HG03565 (cell line): ENCODE measurements at regions not wholly inside any gene's neighbourhood (a gene's known extent, or its start where the extent isn't known, plus 50 kb on each side); places are given as distances from the start of the nearest gene placed in this dataset.
"Not testable (repeated sequence)": the region's sequence is repeated elsewhere in the genome, so short reads cannot be mapped to it uniquely, and the experiment has no call there.

Source experiments
- ATAC-seq: cut with Tn5 transposase; IDR thresholded peaks from one replicate; pipeline ENCODE4 v1.9.1; 2021; ENCODE audit warnings: mild to moderate bottlenecking, moderate library complexity; ENCODE audit not compliant: unreplicated experiment

- ATAC-seq = not testable (repeated sequence)
These were observed 179.9 kb upstream of the OR13F1 start for GRCh38 chr9:104323967-104324694.

- ATAC-seq = no peak
These were observed 177.2 kb upstream of the OR13F1 start for GRCh38 chr9:104326912-104327311.

GRCh38 chr9:104329245-104329644 lies 174.8 kb upstream of the OR13F1 start:
- no peak for ATAC-seq

- no peak for ATAC-seq
These were observed 173.2 kb upstream of the OR13F1 start for GRCh38 chr9:104330841-104331240.

GRCh38 chr9:104334549-104334948 lies 169.5 kb upstream of the OR13F1 start:
- ATAC-seq = no peak

GRCh38 chr9:104339692-104340091 lies 164.4 kb upstream of the OR13F1 start:
- no peak for ATAC-seq

- no peak for ATAC-seq
These were observed 161.5 kb upstream of the OR13F1 start for GRCh38 chr9:104342552-104342951.

- ATAC-seq = no peak
These were observed 159.0 kb upstream of the OR13F1 start for GRCh38 chr9:104345061-104345460.

GRCh38 chr9:104350541-104350940 lies 153.5 kb upstream of the OR13F1 start:
- no peak for ATAC-seq

GRCh38 chr9:104351726-104352125 lies 152.3 kb upstream of the OR13F1 start:
- no peak for ATAC-seq

- no peak for ATAC-seq
These were observed 142.9 kb upstream of the OR13F1 start for GRCh38 chr9:104361207-104361606.

- no peak for ATAC-seq
These were observed 141.1 kb upstream of the OR13F1 start for GRCh38 chr9:104362912-104363472.

- no peak for ATAC-seq
These were observed 136.6 kb upstream of the OR13F1 start for GRCh38 chr9:104367507-104367906.

- not testable (repeated sequence) for ATAC-seq
These were observed 135.7 kb upstream of the OR13F1 start for GRCh38 chr9:104368318-104368717.

- ATAC-seq = no peak
These were observed 129.4 kb upstream of the OR13F1 start for GRCh38 chr9:104374711-104375110.

GRCh38 chr9:104386013-104386412 lies 118.0 kb upstream of the OR13F1 start:
- ATAC-seq = no peak

- ATAC-seq = peak; percentile 73
These were observed 117.5 kb upstream of the OR13F1 start for GRCh38 chr9:104386425-104387069.

GRCh38 chr9:104388071-104388470 lies 116.0 kb upstream of the OR13F1 start:
- no peak for ATAC-seq

GRCh38 chr9:104389341-104389740 lies 114.7 kb upstream of the OR13F1 start:
- no peak for ATAC-seq

GRCh38 chr9:104394901-104395300 lies 109.2 kb upstream of the OR13F1 start:
- ATAC-seq = not testable (repeated sequence)

- no peak for ATAC-seq
These were observed 91.8 kb upstream of the OR13F1 start for GRCh38 chr9:104412238-104412637.

GRCh38 chr9:104416470-104416869 lies 87.6 kb upstream of the OR13F1 start:
- ATAC-seq = no peak
